ENCODE measurements at regions not wholly inside any gene's neighbourhood (a gene's known extent, or its start where the extent isn't known, plus 50 kb on each side); places are given as distances from the start of the nearest gene placed in this dataset.

GRCh38 chr2:156057647-156058046, 274.9 kb downstream of the NR4A2 start:
- H3K36me3 ChIP-seq (ENCODE audit: control insufficient read depth, insufficient read depth, low read length): no peaks in the 10 kb centered on the region
- no peak overlapping the region for H3K4me3 ChIP-seq (replicated peaks; ENCODE audit: low read depth, low read length)
- H3K27me3 ChIP-seq (replicated peaks; ENCODE audit: control insufficient read depth, insufficient read depth, low read length): no peaks in the 10 kb centered on the region
- no peak for DNase-seq (ENCODE audit: extremely low read depth, insufficient read length)
- no peak for TF ChIP-seq CTCF (IDR thresholded peaks at IDR 0.05; ENCODE audit: insufficient read depth, low read length, poor library complexity, severe bottlenecking)

GRCh38 chr2:156054983-156055382, 277.5 kb downstream of the NR4A2 start:
- Histone ChIP-seq H3K36me3 (ENCODE audit: control insufficient read depth, insufficient read depth, low read length) (no peaks in the 10 kb centered on the region), H3K27me3 (replicated peaks; ENCODE audit: control insufficient read depth, insufficient read depth, low read length) (no peaks in the 10 kb centered on the region), H3K4me3 (replicated peaks; ENCODE audit: low read depth, low read length) (no peak overlapping the region)
- no peak for DNase-seq (ENCODE audit: extremely low read depth, insufficient read length)
- no peak for TF ChIP-seq CTCF (IDR thresholded peaks at IDR 0.05; ENCODE audit: insufficient read depth, low read length, poor library complexity, severe bottlenecking)

- Histone ChIP-seq H3K36me3 (ENCODE audit: control insufficient read depth, insufficient read depth, low read length) (no peaks in the 10 kb centered on the region), H3K27me3 (replicated peaks; ENCODE audit: control insufficient read depth, insufficient read depth, low read length) (no peaks in the 10 kb centered on the region), H3K4me3 (replicated peaks; ENCODE audit: low read depth, low read length) (no peak overlapping the region)
- no peak for DNase-seq (ENCODE audit: extremely low read depth, insufficient read length)
- TF ChIP-seq CTCF (IDR thresholded peaks at IDR 0.05; ENCODE audit: insufficient read depth, low read length, poor library complexity, severe bottlenecking): no peak
Measured at GRCh38 chr2:156046900-156047299, 285.6 kb downstream of the NR4A2 start.

- no peak for DNase-seq (ENCODE audit: extremely low read depth, insufficient read length)
- no peak for TF ChIP-seq CTCF (IDR thresholded peaks at IDR 0.05; ENCODE audit: insufficient read depth, low read length, poor library complexity, severe bottlenecking)
- Histone ChIP-seq H3K4me3 (replicated peaks; ENCODE audit: low read depth, low read length) (no peak overlapping the region), H3K27me3 (replicated peaks; ENCODE audit: control insufficient read depth, insufficient read depth, low read length) (no peaks in the 10 kb centered on the region), H3K36me3 (ENCODE audit: control insufficient read depth, insufficient read depth, low read length) (no peaks in the 10 kb centered on the region)
Measured at GRCh38 chr2:156042895-156043294, 289.6 kb downstream of the NR4A2 start.

GRCh38 chr2:156038021-156038420, 294.5 kb downstream of the NR4A2 start:
- TF ChIP-seq CTCF (IDR thresholded peaks at IDR 0.05; ENCODE audit: insufficient read depth, low read length, poor library complexity, severe bottlenecking): no peak
- no peak for DNase-seq (ENCODE audit: extremely low read depth, insufficient read length)
- Histone ChIP-seq H3K27me3 (replicated peaks; ENCODE audit: control insufficient read depth, insufficient read depth, low read length) (no peaks in the 10 kb centered on the region), H3K36me3 (ENCODE audit: control insufficient read depth, insufficient read depth, low read length) (no peaks in the 10 kb centered on the region), H3K4me3 (replicated peaks; ENCODE audit: low read depth, low read length) (no peak overlapping the region)

GRCh38 chr2:156037482-156037881, 295.0 kb downstream of the NR4A2 start:
- no peaks in the 10 kb centered on the region for H3K27me3 ChIP-seq (replicated peaks; ENCODE audit: control insufficient read depth, insufficient read depth, low read length)
- TF ChIP-seq CTCF (IDR thresholded peaks at IDR 0.05; ENCODE audit: insufficient read depth, low read length, poor library complexity, severe bottlenecking): no peak
- DNase-seq (ENCODE audit: extremely low read depth, insufficient read length): no peak
- no peaks in the 10 kb centered on the region for H3K36me3 ChIP-seq (ENCODE audit: control insufficient read depth, insufficient read depth, low read length)
- no peak overlapping the region for H3K4me3 ChIP-seq (replicated peaks; ENCODE audit: low read depth, low read length)
